H9 (cell line): ENCODE measurements at regions not wholly inside any gene's neighbourhood (a gene's known extent, or its start where the extent isn't known, plus 50 kb on each side); places are given as distances from the start of the nearest gene placed in this dataset.

Experiments used
- DNase-seq: peaks from one replicate; pipeline ENCODE4 v3.0.0-alpha.2; 2017
- H2AFZ ChIP-seq: one replicate; pipeline ENCODE4 v1.6.1; 2013; ENCODE audit warnings: mild to moderate bottlenecking, low read length, control low read depth, moderate library complexity
- H2AK5ac ChIP-seq: 2 replicates; pipeline ENCODE4 v1.6.1; 2013; ENCODE audit warnings: low read length, control low read depth, mixed read lengths; ENCODE audit not compliant: insufficient read length
- H2BK120ac ChIP-seq: one replicate; pipeline ENCODE4 v1.6.1; 2013; ENCODE audit warnings: low read depth, mild to moderate bottlenecking, low read length, control low read depth, inconsistent platforms; ENCODE audit not compliant: poor library complexity, severe bottlenecking
- H2BK12ac ChIP-seq: 2 replicates; pipeline ENCODE4 v1.6.1; 2013; ENCODE audit warnings: low read length, control low read depth, mixed read lengths, low read depth; ENCODE audit not compliant: insufficient read length
- H2BK15ac ChIP-seq: 2 replicates; pipeline ENCODE4 v1.6.1; 2013; ENCODE audit warnings: low read depth, low read length, control low read depth
- H2BK20ac ChIP-seq: one replicate; pipeline ENCODE4 v1.6.1; 2013; ENCODE audit warnings: low read depth, mild to moderate bottlenecking, low read length, control low read depth, inconsistent platforms; ENCODE audit not compliant: poor library complexity, severe bottlenecking
- H2BK5ac ChIP-seq: 2 replicates; pipeline ENCODE4 v1.6.1; 2013; ENCODE audit warnings: low read length, control low read depth, mixed read lengths; ENCODE audit not compliant: insufficient read length
- H3K14ac ChIP-seq: 2 replicates; pipeline ENCODE4 v1.6.1; 2013; ENCODE audit warnings: low read length, control low read depth; ENCODE audit not compliant: insufficient read depth
- H3K18ac ChIP-seq: 2 replicates; pipeline ENCODE4 v1.6.1; 2013; ENCODE audit warnings: low read depth, mild to moderate bottlenecking, mixed read lengths, low read length, control low read depth; ENCODE audit not compliant: insufficient read length
- H3K23ac ChIP-seq: 2 replicates; pipeline ENCODE4 v1.6.1; 2013; ENCODE audit warnings: low read length, control low read depth, mixed read lengths, low read depth; ENCODE audit not compliant: insufficient read length
- H3K23me2 ChIP-seq: 2 replicates; pipeline ENCODE4 v1.6.1; 2013; ENCODE audit warnings: low read depth, mild to moderate bottlenecking, mixed read lengths, low read length, control low read depth; ENCODE audit not compliant: insufficient read length, poor library complexity, severe bottlenecking
- H3K27ac ChIP-seq: 2 replicates; pipeline ENCODE4 v1.5.1; 2013; ENCODE audit warnings: low read length, control low read depth, mixed read lengths, low read depth; ENCODE audit not compliant: insufficient read length
- H3K27me3 ChIP-seq: 2 replicates; pipeline ENCODE4 v1.6.1; 2013; ENCODE audit warnings: low read length, control low read depth, inconsistent platforms; ENCODE audit not compliant: insufficient read depth
- H3K4ac ChIP-seq: 2 replicates; pipeline ENCODE4 v1.6.1; 2013; ENCODE audit warnings: low read depth, mild to moderate bottlenecking, control low read depth, inconsistent platforms, low read length, moderate library complexity
- H3K4me1 ChIP-seq: 2 replicates; pipeline ENCODE4 v1.6.1; 2013; ENCODE audit warnings: low read length, control low read depth, inconsistent platforms; ENCODE audit not compliant: insufficient read depth
- H3K4me2 ChIP-seq: 2 replicates; pipeline ENCODE4 v1.6.1; 2013; ENCODE audit warnings: low read length, control low read depth, mixed read lengths; ENCODE audit not compliant: insufficient read length, insufficient read depth
- H3K56ac ChIP-seq: 2 replicates; pipeline ENCODE4 v1.6.1; 2013; ENCODE audit warnings: low read depth, mild to moderate bottlenecking, mixed read lengths, low read length, control low read depth; ENCODE audit not compliant: insufficient read length
- H3K79me1 ChIP-seq: 2 replicates; pipeline ENCODE4 v1.6.1; 2013; ENCODE audit warnings: low read depth, mild to moderate bottlenecking, moderate library complexity, low read length, control low read depth, inconsistent platforms; ENCODE audit not compliant: insufficient read depth, poor library complexity, severe bottlenecking
- H3K79me2 ChIP-seq: 2 replicates; pipeline ENCODE4 v1.6.1; 2013; ENCODE audit warnings: low read length, control low read depth, inconsistent platforms; ENCODE audit not compliant: insufficient read depth
- H3K9ac ChIP-seq: 2 replicates; pipeline ENCODE4 v1.6.1; 2013; ENCODE audit warnings: low read length, control low read depth, mixed read lengths; ENCODE audit not compliant: insufficient read length; ENCODE audit errors: extremely low read depth
- H3K9me3 ChIP-seq: one replicate; pipeline ENCODE4 v1.6.1; 2013; ENCODE audit warnings: low read depth, low read length, inconsistent platforms; ENCODE audit not compliant: control insufficient read depth
- H3T11ph ChIP-seq: one replicate; pipeline ENCODE4 v1.6.1; 2013; ENCODE audit warnings: mild to moderate bottlenecking, low read length, control low read depth, inconsistent platforms
- H4K20me1 ChIP-seq: one replicate; pipeline ENCODE4 v1.6.1; 2013; ENCODE audit not compliant: control insufficient read depth, insufficient read length, insufficient read depth
- H4K5ac ChIP-seq: 2 replicates; pipeline ENCODE4 v1.6.1; 2013; ENCODE audit warnings: low read depth, mild to moderate bottlenecking, mixed read lengths, low read length, control low read depth; ENCODE audit not compliant: insufficient read length
- H4K8ac ChIP-seq: replicated peaks from 2 replicates; pipeline ENCODE4 v1.6.1; 2013; ENCODE audit warnings: low read length, control low read depth, mixed read lengths, low read depth; ENCODE audit not compliant: insufficient read length
- H4K91ac ChIP-seq: 2 replicates; pipeline ENCODE4 v1.6.1; 2013; ENCODE audit warnings: low read depth, mild to moderate bottlenecking, moderate library complexity, mixed read lengths, low read length, control low read depth; ENCODE audit not compliant: insufficient read length
- H3K27ac Mint-ChIP-seq, 3 experiments: 2 replicates in 2 of 3; 3 replicates in 1 of 3; pipeline ENCODE4 v1.8.0; 2020 to 2021; ENCODE audit warnings: mixed read lengths in 3 of 3, mild to moderate bottlenecking in 1 of 3, moderate library complexity in 1 of 3
- H3K27me3 Mint-ChIP-seq: 2 replicates; pipeline ENCODE4 v1.8.0; 2021; ENCODE audit warnings: low read depth, mild to moderate bottlenecking, moderate library complexity, mixed read lengths
- H3K36me3 Mint-ChIP-seq, 3 experiments: 2 replicates in 2 of 3; 3 replicates in 1 of 3; pipeline ENCODE4 v1.8.0; 2020 to 2021; ENCODE audit warnings: low read depth in 3 of 3, mixed read lengths in 3 of 3; ENCODE audit not compliant: insufficient read depth in 1 of 3
- H3K4me1 Mint-ChIP-seq, 2 experiments: 2 replicates each; pipeline ENCODE4 v1.8.0; 2020; ENCODE audit warnings: mixed read lengths in 2 of 2
- H3K4me3 Mint-ChIP-seq, 2 experiments: 2 replicates in 1 of 2; 3 replicates in 1 of 2; pipeline ENCODE4 v1.8.0; 2020 to 2021; ENCODE audit warnings: mild to moderate bottlenecking in 2 of 2, mixed read lengths in 2 of 2, moderate library complexity in 1 of 2
- H3K9me3 Mint-ChIP-seq, 2 experiments: 2 replicates in 1 of 2; 3 replicates in 1 of 2; pipeline ENCODE4 v1.8.0; 2020; ENCODE audit warnings: mild to moderate bottlenecking in 2 of 2, mixed read lengths in 2 of 2, moderate library complexity in 1 of 2
- CTCF ChIP-seq: fragments of 200-600 bp; sonication (generic); conservative IDR thresholded peaks from 3 replicates; pipeline ENCODE4 v1.8.0; 2021; ENCODE audit warnings: antibody characterized with exemption, mild to moderate bottlenecking
- WGBS: extraction: QIAGEN DNeasy Blood & Tissue Kit; methylation state at CpG from one replicate; pipeline ENCODE4 v1.1.7; 2013; ENCODE audit warnings: missing lambda C conversion rate, low lambda C conversion rate, mixed read lengths; ENCODE audit not compliant: insufficient read length; ENCODE audit errors: extremely low coverage; 5-methylcytosine and 5-hydroxymethylcytosine counted together

DNA sequence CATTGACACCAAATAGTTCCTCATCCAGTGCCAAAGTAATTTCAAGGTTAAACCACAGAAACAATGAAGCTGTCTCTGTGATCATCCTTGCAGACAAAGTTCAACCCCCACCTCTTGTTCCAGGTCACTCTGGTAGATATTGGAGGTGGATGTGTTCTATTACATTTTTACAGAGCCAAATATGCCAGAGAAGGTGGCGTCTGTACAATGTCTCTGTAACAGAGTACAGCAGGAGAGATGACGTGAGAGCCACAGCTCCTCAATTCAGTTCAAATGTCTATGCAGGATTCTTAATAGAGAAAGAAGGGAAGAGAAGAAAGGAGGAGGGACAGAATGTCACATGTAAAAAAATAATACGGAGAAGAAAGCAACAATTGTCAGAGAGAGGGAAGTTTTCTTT, 268.3 kb upstream of the OR4E1 start:
- H4K8ac ChIP-seq, result no peak overlapping the region
- no peak overlapping the region for H3K56ac ChIP-seq
- H4K5ac ChIP-seq, result no peak overlapping the region
- no peaks in the 10 kb centered on the region for H3K27me3 ChIP-seq
- no peak overlapping the region for H3T11ph ChIP-seq
- 0 out of 2 replicates have a peak, but pooled peaks cover 5% of the 10 kb centered on the region for H3K27me3 Mint-ChIP-seq
- no peak overlapping the region for H3K4ac ChIP-seq
- no peak overlapping the region for H3K9ac ChIP-seq
- H2BK20ac ChIP-seq, result no peak overlapping the region
- H2AFZ ChIP-seq, result no peak overlapping the region
- H3K36me3 Mint-ChIP-seq, result no peaks in the 10 kb centered on the region
- no peaks in the 10 kb centered on the region for H3K9me3 ChIP-seq
- H3K79me2 ChIP-seq, result no peaks in the 10 kb centered on the region
- no peaks in the 10 kb centered on the region for H3K9me3 Mint-ChIP-seq
- H3K18ac ChIP-seq, result no peak overlapping the region
- H3K27ac Mint-ChIP-seq, result no peak overlapping the region
- peaks cover 10 to 12% of the 10 kb centered on the region in 2 experiments for H3K4me1 Mint-ChIP-seq
- no peaks in the 10 kb centered on the region for H4K20me1 ChIP-seq
- no peak overlapping the region for H2BK5ac ChIP-seq
- no peaks in the 10 kb centered on the region for H3K4me1 ChIP-seq
- no peaks in the 10 kb centered on the region for H3K79me1 ChIP-seq
- no peak overlapping the region for H2BK120ac ChIP-seq
- H2AK5ac ChIP-seq, result no peak overlapping the region
- H4K91ac ChIP-seq, result no peak overlapping the region
- no peak overlapping the region for H3K4me3 Mint-ChIP-seq
- WGBS, result no CpG with 5 or more reads among the region's 3 CpGs
- TF ChIP-seq CTCF, result no peak
- H3K23me2 ChIP-seq, result no peaks in the 10 kb centered on the region
- no peak overlapping the region for H3K27ac ChIP-seq
- no peak overlapping the region for H3K14ac ChIP-seq
- DNase-seq, result no peak
- no peak overlapping the region for H2BK12ac ChIP-seq
- H2BK15ac ChIP-seq, result no peak overlapping the region
- H3K23ac ChIP-seq, result no peak overlapping the region
- H3K4me2 ChIP-seq, result no peak overlapping the region
